ENCODE measurements at regions not wholly inside any gene's neighbourhood (a gene's known extent, or its start where the extent isn't known, plus 50 kb on each side); places are given as distances from the start of the nearest gene placed in this dataset.

GRCh38 chr2:129734343-129735034 lies 245.0 kb upstream of the RAB6C start:
- ChIA-PET POLR2A (no interaction called here), CTCF (no interaction called here)
- H3K27me3 ChIP-seq (ENCODE audit: control insufficient read depth in 1 of 2, insufficient read depth in 2 of 2, low read length in 2 of 2) = no peaks in the 10 kb centered on the region
- Mint-ChIP-seq H3K9me3 (no peaks in the 10 kb centered on the region), H3K27ac (no peak overlapping the region), H3K4me3 (no peak overlapping the region), H3K4me1 (ENCODE audit: low read depth) (no peaks in the 10 kb centered on the region), H3K36me3 (ENCODE audit: low read depth) (no peaks in the 10 kb centered on the region), H3K27me3 (no peaks in the 10 kb centered on the region)
- DNase-seq (no peak), ATAC-seq (ENCODE audit: poor library complexity) (no peak)
- H3K9me3 ChIP-seq (ENCODE audit: control insufficient read depth in 1 of 2, insufficient read depth in 1 of 2, low read length in 2 of 2) = peaks cover 0 to 19% of the 10 kb centered on the region in 2 experiments
- intact Hi-C loops (cut with DNase I, micrococcal nuclease) = no loop called here
- H3K27ac ChIP-seq (ENCODE audit: low read depth in 1 of 2, low read length in 2 of 2) = no peak overlapping the region
- no peak for TF ChIP-seq CTCF (IDR thresholded peaks at IDR 0.05)
- no peaks in the 10 kb centered on the region for H3K36me3 ChIP-seq (ENCODE audit: insufficient read depth, low read length)
- no peak overlapping the region for H3K4me3 ChIP-seq (ENCODE audit: low read length)
- H3K4me1 ChIP-seq (ENCODE audit: insufficient read depth, low read length) = no peaks in the 10 kb centered on the region

DNA sequence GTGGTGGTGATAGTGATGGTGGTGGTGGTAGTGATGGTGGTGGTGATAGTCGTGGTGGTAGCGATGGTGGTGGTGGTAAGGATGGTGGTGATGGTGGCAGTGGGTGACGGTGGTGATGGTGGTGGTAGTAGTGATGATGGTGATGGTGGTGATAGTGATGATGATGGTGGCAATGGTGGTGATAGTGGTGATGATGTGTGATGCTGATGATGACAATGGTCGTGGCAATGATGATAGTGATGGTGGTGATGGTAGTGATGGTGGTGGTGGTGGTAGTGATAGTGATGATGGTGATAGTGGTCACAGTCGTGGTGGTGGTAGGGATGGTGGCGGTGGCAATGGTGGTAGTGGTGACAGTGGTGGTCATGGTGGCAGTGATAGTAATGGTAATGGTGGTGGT lies 243.9 kb upstream of the RAB6C start:
- H3K27ac Mint-ChIP-seq = no peak overlapping the region
- no peak for TF ChIP-seq CTCF (IDR thresholded peaks at IDR 0.05)
- no peaks in the 10 kb centered on the region for H3K36me3 Mint-ChIP-seq (ENCODE audit: low read depth)
- no peak overlapping the region for H3K4me3 Mint-ChIP-seq
- CTCF ChIA-PET = no interaction called here
- POLR2A ChIA-PET = no interaction called here
- Histone ChIP-seq H3K4me1 (ENCODE audit: insufficient read depth, low read length) (no peaks in the 10 kb centered on the region), H3K27ac (ENCODE audit: low read depth in 1 of 2, low read length in 2 of 2) (no peak overlapping the region), H3K9me3 (ENCODE audit: control insufficient read depth in 1 of 2, insufficient read depth in 1 of 2, low read length in 2 of 2) (peaks cover 0 to 22% of the 10 kb centered on the region in 2 experiments), H3K4me3 (ENCODE audit: low read length) (no peak overlapping the region), H3K36me3 (ENCODE audit: insufficient read depth, low read length) (no peaks in the 10 kb centered on the region), H3K27me3 (ENCODE audit: control insufficient read depth in 1 of 2, insufficient read depth in 2 of 2, low read length in 2 of 2) (no peaks in the 10 kb centered on the region)
- no peak for ATAC-seq (ENCODE audit: poor library complexity)
- no peaks in the 10 kb centered on the region for H3K27me3 Mint-ChIP-seq
- H3K9me3 Mint-ChIP-seq = no peaks in the 10 kb centered on the region
- no peak for DNase-seq
- intact Hi-C loops (cut with DNase I, micrococcal nuclease) = no loop called here
- H3K4me1 Mint-ChIP-seq (ENCODE audit: low read depth) = no peaks in the 10 kb centered on the region

DNA sequence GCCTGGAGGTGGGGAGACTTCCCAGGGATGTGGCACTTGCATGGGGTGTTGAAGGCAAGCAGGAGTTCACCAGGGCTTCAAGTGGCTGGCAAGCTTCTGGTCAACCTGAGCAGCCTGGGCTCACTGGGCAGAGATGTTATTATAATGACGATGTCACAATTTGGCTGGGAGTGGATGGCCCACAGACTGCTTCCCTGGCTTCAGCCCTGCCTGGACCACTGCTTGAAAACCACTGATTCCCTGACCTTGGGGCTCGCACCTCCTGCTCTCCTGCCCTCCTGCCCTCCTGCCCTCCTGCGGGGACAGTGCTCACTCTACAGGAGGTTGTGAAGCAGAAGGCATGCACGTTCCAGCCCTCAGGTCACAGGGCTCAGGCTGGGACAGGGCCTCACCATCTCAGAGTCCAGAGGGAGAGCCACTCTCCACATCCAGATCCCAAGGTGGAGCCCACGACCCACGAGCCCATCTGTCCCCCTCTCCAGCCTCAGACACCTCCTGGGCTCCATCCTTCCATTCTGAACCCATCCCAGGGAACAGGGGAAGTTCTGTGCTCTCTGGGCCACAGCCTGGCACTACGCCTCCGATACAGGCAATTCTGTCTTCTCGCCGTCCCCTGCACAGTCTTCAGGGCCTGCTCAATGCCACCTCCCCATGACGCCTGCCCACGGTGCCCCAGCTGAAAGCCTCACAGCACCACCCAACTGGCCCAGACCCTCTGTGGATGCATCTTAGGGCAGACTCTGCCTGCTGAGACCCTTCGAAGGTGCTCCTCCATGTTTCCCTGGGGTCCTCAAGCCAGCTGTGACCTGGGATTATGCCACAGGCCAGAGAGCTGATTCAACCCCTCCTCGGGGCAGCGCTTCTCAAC lies 241.6 kb upstream of the RAB6C start:
- DNase-seq (no peak), ATAC-seq (ENCODE audit: poor library complexity) (no peak)
- ChIA-PET POLR2A (no interaction called here), CTCF (no interaction called here)
- no peak for TF ChIP-seq CTCF (IDR thresholded peaks at IDR 0.05)
- no peaks in the 10 kb centered on the region for H3K4me1 ChIP-seq (ENCODE audit: insufficient read depth, low read length)
- H3K9me3 ChIP-seq (ENCODE audit: control insufficient read depth in 1 of 2, insufficient read depth in 1 of 2, low read length in 2 of 2) = peaks cover 0 to 37% of the 10 kb centered on the region in 2 experiments
- Mint-ChIP-seq H3K36me3 (ENCODE audit: low read depth) (no peaks in the 10 kb centered on the region), H3K4me1 (ENCODE audit: low read depth) (no peaks in the 10 kb centered on the region), H3K9me3 (no peaks in the 10 kb centered on the region), H3K27me3 (no peaks in the 10 kb centered on the region), H3K27ac (no peak overlapping the region), H3K4me3 (no peak overlapping the region)
- intact Hi-C loops (cut with DNase I, micrococcal nuclease) = no loop called here
- no peaks in the 10 kb centered on the region for H3K36me3 ChIP-seq (ENCODE audit: insufficient read depth, low read length)
- H3K4me3 ChIP-seq (ENCODE audit: low read length) = no peak overlapping the region
- H3K27ac ChIP-seq (ENCODE audit: low read depth in 1 of 2, low read length in 2 of 2) = no peak overlapping the region
- no peaks in the 10 kb centered on the region for H3K27me3 ChIP-seq (ENCODE audit: control insufficient read depth in 1 of 2, insufficient read depth in 2 of 2, low read length in 2 of 2)

Measured in CD4-positive, alpha-beta T cell (primary cell).